ENCODE measurements at regions not wholly inside any gene's neighbourhood (a gene's known extent, or its start where the extent isn't known, plus 50 kb on each side); places are given as distances from the start of the nearest gene placed in this dataset.

DNA sequence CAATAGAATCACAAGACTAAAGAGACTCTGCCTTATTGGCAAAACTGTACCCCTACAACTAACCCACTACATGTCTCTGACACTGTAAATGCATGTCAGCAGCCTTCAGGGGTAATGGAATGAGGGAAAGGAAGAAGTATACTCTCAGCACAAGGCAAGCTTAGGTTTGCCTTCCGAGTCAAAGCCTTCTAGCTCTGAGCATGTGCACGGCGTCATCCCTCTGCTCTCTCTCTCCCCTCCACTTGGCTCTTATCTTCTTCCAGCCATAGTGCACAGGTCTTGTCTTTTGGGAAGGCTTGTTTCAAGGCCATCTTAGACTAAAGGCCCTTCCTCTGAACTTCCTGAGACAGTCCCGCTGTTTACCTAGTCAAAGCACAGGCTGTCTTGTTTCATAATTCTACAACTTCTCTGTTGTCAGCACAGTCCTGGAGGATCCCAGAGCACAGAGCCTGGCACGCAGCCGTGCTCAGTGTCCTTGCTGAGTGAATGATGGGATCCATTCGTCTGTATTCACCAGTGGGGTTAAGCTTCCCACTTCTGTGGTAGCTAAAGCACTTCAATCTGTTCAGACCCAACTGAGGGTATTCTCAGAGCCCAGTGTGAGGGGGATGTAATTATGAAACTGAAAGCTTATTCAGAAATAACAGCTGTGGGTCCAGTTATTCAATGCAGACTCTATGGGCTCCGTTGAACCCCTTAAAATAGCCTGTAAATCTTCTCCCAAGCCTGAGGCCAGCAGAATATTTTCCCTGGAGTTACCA lies 166.5 kb upstream of the PLD5 start:
- TF ChIP-seq, protein P1, sequence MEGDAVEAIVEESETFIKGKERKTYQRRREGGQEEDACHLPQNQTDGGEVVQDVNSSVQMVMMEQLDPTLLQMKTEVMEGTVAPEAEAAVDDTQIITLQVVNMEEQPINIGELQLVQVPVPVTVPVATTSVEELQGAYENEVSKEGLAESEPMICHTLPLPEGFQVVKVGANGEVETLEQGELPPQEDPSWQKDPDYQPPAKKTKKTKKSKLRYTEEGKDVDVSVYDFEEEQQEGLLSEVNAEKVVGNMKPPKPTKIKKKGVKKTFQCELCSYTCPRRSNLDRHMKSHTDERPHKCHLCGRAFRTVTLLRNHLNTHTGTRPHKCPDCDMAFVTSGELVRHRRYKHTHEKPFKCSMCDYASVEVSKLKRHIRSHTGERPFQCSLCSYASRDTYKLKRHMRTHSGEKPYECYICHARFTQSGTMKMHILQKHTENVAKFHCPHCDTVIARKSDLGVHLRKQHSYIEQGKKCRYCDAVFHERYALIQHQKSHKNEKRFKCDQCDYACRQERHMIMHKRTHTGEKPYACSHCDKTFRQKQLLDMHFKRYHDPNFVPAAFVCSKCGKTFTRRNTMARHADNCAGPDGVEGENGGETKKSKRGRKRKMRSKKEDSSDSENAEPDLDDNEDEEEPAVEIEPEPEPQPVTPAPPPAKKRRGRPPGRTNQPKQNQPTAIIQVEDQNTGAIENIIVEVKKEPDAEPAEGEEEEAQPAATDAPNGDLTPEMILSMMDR (IDR thresholded peaks at IDR 0.05; ENCODE audit: low read length) = no peak
- no peak for TF ChIP-seq EZH2 (IDR thresholded peaks at IDR 0.05; ENCODE audit: borderline replicate concordance, low read length)
